ENCODE measurements at regions not wholly inside any gene's neighbourhood (a gene's known extent, or its start where the extent isn't known, plus 50 kb on each side); places are given as distances from the start of the nearest gene placed in this dataset.
A peak's percentile ranks its signal among the peaks of the same experiment; 100 is the strongest.

DNA sequence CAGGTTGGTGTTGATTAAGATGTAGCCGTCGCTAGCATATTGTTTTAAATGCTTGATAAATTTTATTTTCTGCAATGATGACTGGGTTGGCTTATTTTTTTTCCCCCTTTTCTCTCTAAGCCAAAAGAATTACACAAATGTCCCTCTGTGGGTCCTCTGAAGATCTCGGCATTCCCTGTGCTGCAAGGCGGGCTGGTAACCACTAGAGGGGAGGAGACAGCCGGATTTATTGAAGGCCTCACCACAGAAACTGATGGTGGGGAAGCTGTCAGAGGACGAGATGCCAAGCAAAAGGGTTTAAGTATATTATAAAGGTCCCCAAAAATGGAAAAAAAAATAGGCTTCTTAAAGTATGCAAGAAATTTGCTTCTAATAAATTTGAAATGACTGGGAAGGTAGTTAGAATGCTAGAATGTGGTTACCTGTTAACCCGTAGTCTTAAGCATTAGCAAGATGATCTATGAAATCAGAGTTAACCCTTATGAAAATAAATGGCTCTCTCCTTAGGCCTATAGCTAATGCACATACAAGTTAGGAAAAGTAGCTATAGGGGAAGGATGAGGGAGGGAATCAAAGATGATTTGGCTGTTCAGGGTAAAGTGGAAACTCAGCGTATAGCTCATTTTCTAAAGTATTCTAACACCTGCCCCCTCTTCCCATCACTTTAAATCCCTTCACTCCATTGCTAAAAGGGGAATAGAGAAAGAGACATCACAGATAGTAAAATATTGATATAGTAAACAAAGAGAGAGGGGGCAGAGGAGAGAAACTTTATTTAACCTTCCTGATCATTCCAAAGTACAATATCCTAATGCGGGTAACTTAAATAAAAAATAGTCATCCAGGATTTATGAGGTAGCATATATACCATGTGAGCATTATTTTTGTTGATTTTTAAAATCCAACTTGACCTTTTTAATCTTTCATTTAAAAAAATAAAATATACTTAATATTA is 894.5 kb upstream of the POU3F3 start:
- DNase-seq (ENCODE audit: low spot score): peak; percentile 83

DNA sequence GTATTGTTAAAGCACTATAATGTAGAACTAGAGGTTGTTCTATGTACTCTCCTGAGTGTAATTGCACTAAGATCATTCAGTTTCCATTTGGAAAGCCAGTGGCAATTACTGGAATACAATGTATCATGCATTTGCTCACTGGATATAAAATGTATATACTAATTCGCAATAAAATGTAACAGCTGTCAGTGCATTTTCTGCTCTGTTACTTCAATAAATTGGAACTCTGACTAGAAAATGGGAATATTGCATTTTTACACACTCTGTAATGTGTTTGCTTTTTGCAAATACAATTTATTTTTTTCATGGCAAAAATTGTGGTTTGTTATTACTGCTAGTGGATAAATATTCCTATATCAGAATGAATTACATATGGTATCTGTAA is 893.8 kb upstream of the POU3F3 start:
- no peak for DNase-seq (ENCODE audit: low spot score)

DNA sequence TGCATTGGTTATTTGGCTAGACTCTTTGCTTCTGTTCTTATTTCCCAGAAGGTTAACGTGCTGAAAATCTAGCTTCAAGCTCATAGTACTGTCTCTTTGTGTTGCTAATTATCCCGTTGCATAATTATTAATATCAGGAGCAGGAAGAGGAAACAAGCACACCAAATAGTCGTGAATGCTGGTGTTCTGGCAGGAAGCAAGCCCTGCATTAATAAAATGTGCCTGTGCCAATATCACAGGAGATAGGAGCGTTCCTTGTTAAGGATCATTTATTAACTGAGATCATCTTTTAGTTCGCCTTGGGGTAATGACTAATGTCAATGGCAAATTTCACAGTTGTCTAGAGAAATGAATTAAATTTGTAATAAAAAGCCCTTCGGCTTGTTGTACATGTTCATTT is 893.0 kb upstream of the POU3F3 start:
- DNase-seq (ENCODE audit: low spot score): no peak

DNA sequence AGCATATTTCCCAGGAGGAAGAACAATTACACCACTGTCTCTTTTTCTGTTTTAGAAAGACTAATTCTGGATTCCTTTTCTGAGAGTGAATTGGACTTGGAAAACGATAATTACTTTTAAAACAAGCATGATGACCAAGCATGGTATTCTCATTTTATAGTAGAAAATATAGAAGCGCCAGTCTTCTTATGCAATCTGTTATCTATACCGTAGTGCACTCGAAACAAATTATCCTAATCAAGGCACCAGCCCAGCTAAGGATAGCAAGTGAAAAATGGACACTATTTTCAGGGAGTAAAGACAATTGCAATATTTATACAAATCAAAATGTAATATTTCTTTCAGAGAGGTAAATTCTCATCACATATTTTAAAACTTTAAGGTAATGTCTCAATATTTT is 892.1 kb upstream of the POU3F3 start:
- no peak for DNase-seq (ENCODE audit: low spot score)

DNA sequence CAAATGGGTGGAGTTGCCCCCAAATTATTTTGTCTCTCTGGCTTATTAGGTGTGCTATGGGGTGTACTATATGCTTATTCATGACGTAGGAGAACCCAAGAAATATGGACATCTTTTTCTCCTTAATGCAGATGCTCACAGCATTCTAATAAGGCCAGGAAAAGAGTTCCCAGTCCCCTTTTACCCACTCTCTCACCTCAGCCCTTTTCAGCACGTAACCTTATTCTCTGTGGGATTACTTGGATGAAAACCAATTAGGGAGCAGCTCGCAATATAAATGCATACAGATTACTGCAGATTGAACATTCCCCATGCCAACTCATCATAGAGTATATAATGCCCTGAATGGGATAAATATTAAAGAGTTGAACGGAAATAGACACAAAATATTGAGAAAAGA is 891.2 kb upstream of the POU3F3 start:
- no peak for DNase-seq (ENCODE audit: low spot score)

DNA sequence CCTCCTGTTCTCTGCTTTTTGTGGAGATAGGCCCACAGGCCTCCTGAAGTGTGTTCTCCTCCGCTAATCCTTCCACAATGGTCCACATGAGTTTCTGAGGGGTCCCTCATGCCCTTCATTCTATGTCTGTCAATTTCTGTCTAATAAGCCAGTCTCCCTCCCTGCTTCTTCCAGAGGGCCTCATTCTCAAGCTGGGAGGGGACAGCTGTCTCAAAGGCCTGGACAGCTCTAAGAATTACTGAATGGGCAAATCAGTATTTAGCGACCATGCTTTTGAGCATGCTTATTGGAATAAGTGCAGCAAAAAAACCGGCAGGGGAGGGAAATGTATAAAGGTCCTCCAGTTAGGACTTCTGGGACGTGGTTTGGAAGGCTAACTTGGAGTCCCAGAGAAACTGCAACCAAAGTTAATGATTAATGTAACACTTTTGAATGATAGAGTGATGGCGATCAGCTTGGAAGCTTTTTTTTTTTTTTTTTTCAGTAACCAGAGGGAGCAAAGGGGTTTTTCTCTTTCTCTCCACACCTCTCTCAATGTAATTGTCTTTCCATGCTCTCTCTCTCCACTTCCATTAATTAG is 890.7 kb upstream of the POU3F3 start:
- DNase-seq (ENCODE audit: low spot score): no peak

DNA sequence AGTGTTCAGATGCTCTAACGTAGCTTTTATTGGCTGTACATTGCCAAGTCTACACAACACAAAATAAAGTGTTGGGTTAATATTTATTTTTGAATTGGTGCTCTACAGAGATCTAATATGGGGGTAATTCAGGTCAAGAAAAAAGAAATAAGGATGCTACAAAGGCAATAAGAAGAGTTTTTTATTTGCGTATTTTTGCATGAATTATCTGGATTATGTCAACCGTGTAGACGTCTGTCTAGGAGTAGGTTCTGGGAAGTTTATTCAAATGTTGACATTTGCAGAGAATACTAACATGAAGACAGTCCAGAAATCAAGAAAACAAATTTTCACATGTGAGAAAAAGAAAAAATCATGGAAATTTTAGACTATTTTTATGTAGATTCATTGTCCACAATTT is 876.7 kb upstream of the POU3F3 start:
- no peak for DNase-seq (ENCODE audit: low spot score)

DNA sequence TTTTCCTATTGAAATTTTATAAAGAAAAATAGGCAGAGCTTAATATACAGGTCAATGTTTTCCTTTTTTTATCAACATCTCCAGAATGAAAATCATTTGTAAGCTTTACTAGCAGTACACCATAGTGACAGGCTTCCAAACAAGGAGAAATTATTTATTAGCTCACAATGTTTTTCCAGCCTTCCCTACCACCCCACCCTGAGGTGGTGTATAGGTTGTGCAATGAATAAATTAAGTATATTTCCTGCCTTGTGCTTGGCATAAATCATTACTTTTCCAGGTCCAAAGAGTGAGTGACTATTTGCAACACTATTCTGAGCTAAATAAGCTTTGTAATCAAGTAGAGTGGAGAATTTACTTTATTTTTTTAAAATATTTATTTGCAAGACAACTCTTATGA is 876.2 kb upstream of the POU3F3 start:
- no peak for DNase-seq (ENCODE audit: low spot score)

DNA sequence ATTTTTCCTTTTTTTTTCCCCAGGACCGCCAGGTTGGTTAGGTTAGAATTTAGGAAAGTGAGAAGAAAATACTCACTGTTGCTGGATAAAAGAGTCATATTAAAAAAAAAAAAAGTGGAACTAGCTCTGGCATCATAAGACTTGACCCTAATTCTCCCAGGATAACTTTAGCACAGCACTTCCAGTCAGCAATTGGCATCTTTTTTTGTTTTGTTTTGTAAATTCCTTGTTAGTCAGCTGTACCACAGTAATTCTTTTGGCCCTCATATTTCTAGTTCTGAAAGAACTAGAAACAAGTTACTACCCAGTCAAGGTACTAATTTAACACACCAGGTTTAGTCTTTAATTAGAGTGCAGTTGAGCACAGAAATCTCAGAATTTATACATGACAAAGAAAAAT is 873.5 kb upstream of the POU3F3 start:
- DNase-seq (ENCODE audit: low spot score): no peak

DNA sequence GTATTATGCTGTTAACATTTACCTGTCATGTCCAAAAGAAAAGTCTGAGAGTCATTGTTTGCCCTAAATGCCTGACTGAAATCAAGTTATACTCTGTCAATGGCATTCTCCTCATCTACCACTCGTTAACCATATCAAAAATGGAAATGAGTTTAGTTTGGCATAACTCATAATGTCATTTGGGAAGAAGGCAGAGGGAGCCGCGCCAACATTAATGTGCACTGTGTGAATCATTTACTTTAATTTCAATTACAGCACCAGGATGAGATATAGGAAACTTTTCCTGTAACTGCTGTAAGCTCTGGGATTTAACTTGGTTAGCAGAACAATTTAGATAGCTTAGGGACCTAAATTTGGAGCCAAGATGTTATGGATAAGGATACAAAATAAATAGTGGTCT is 871.2 kb upstream of the POU3F3 start:
- DNase-seq (ENCODE audit: low spot score): no peak

DNA sequence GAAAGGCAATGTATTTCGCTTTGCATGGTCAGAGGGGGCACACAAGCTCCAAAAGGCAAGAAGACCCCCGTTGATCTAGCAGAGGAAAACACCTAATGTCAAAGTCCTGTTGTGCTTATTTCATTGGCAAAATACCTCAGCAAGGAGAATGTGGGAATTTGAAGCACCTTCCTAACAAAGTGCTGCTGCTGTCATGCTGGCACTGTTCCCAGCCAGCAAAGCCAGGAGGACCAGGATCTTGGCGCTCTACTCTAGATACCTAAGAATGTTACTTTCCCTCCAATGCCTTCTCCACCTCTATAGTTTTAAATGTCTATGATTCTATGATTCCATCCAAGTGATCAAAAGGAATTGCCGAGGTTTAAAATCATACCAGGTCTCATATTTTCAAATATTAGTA is 867.9 kb upstream of the POU3F3 start:
- DNase-seq (ENCODE audit: low spot score): no peak

DNA sequence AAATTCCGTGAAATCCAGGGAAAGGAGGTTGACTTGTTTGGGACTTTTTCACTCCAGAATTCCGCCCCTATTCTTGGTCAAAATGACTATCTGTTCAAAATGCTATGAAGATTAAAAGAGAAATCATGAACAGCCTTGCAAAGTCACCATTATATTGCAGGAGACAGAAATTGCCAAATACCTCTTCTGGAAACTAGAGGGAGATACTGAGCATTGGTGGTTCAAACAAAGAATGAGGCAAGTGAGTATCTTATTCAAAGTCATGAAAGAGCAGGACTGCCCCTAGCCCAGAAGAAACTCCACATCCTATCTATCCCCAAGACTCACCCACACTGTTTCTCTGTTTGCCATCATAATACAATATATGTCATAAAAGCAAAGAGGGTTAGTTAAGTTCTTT is 862.3 kb upstream of the POU3F3 start:
- DNase-seq (ENCODE audit: low spot score): peak; percentile 1

DNA sequence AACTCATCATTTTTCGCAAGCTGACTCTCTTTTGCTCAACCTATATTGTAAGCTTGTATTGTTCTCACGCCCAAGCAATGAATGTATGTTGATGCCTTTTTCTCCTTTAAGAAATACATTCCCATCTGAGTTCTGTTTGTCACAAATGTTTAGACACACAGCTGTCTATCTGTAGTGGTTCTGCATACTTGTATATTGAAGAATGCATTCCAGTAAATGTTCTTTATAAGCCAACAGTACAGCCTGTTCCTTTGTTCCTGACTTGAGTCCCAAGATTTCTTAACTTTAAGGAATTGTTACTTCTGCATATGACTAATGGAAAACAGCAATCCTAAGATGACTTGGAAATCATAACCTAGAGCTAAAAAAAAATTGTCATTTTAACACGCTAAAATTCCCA is 849.1 kb upstream of the POU3F3 start:
- no peak for DNase-seq (ENCODE audit: low spot score)

DNA sequence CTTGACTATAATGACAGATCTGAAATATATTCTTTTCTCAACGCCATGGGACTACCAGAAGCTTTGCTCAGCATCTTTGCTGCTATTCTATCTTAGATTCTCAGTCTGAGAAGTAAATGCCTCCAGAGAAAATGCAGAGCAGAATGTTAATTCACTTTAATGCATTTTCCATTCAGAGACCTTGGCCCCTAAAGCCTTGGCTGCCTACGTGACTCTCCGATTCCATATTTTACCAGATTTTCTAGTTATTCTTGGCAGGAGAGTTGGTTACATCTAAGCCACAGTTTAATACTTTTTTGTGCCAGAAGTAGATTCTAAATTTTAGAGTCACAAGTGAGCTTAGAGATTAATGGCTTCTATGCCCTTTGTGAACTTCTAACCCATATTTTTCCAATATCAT is 837.1 kb upstream of the POU3F3 start:
- DNase-seq (ENCODE audit: low spot score): no peak

DNA sequence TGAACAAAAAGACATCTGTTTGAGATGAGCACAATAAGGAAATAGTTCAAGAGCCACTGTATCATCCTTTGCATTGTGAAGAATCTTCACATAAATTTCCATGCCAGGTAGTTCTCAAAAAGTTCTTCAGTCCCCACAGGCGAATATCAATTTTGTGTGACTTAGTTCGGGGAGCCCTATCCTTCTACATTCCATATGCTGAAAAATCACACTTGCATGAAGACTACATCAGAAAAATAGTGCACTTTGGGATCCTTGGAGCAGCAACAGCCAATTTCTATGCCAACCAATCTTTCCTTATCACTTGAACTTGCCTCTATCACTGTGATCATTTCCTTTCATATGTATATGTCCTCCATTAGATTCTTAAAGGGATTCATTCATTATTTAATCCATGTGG is 830.6 kb upstream of the POU3F3 start:
- DNase-seq (ENCODE audit: low spot score): no peak

DNA sequence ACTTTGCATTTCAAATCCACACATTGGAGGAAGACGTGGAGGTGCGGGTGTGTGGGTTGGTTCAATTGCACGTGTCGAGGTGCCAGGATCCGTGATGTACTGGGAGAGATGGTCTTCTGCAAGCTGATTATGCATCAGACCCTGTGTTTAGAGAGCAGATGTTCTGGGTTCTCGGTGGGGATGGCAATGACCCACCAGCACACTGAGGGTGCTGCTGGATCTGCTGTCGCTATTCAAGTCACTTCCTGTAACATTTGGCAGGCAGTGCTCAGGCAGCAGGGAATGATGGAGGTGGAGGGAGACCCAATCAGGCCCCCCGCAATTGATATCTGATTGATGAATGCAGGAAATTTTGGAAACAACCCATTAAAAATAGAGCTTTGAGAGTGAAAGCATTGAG is 830.1 kb upstream of the POU3F3 start:
- no peak for DNase-seq (ENCODE audit: low spot score)

DNA sequence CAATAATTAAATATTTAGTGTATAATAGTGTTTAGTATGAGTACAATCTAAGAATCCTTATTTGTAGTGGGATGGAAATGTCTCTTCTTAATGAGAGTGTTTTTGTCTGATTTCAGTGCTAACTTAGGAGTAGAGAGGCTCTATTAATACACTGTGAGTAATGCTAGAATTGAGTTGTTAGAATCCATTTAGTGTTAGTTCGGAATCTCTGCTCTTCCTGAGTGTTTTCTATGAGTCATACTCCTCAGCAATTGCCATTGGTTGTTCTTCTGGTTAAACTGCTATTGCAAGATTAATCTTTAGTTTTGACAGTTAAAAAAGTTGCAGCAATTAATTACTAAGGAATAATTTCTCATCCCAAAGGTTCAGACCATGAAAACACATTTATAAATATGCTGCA is 828.6 kb upstream of the POU3F3 start:
- DNase-seq (ENCODE audit: low spot score): no peak

DNA sequence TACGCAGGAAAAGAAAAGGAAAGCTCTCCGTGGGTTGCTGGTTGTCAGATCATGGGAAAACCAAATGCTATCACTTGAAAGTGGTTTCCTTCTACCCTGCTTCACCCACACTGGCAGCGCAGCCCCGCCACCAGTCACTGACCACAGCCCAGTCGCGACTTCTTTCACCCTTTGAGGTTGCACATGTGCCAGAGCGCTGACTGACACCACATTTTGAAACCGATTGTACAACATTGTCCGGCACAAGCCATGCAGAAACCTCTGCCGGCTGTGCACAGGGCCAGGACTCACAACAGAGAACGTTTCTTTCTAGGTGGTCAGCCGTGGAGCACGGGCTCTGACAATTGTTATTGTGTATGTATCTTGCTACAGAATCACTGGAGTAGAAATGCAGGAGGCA is 827.2 kb upstream of the POU3F3 start:
- DNase-seq (ENCODE audit: low spot score): no peak

DNA sequence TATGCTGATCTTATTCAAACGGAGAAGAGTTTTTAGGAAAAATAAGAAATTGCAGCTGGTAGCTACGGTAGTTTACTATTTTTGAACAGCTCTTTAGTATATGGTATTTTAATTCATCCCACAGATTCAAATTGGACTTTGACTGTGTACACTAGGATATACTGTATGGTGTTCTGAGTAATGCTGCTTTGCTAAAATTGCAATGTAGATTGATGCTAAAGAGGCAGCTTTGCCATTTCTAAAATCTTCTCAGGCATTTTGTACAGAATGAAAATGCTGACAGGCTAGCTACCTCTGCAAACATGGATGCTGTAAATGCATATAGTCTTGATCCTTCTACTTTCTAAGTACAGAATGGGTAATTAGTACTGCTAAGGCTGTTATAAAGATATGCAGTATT is 826.6 kb upstream of the POU3F3 start:
- DNase-seq (ENCODE audit: low spot score): no peak

DNA sequence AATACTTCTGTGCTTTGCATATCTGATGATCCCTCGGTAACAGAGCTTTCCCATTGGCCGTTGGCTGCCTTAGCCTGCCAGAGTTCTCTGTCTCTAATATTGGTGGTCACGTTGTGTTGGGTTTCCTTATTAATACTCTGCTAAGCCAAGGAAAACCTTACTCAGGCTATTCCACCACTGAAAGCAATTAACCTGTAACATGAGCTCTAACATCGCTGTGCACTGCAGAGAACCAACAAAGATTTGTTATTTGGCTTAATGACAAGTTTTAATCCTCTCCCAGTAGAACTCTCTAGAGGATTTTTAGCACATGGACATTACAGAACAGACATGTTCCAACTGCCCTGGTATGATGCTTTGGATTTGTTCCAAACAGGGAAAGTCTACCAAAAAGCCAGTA is 825.9 kb upstream of the POU3F3 start:
- no peak for DNase-seq (ENCODE audit: low spot score)

DNA sequence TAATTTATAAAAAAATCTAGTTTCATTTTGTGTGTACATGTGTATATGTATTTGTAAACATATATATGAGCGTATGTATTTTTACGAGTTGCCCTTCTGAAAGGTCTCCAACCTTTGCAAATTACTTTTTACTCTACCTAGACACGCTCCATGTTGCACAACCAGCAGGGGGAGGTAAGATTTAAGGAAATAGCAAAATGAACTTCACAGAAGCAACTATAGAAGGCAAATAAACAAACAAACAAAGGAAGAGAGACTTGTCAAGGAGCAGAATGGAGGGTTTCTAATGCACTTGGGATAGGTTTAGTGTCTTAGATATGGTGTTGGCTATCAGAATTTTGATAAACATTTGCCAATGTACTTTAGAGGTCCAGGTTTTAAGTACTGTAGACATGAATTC is 820.5 kb upstream of the POU3F3 start:
- DNase-seq (ENCODE audit: low spot score): peak; percentile 24

DNA sequence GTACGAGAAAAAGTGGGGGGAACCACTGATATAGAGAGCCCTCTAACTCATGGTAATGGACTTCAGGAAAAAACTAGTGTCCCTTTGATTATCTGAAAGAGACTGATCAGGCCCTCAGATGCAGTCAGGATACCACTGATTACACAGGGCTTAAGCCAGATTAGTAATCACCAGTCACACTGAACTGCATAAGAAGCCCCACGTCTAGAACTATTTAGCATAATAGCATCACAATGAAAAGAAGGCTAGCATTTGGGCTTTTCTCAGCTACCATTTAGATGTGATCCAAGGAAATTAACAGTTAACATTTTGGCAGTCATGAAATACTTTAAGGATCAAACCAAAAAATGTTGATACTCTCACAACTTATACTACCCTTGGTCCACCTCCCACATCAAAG is 813.1 kb upstream of the POU3F3 start:
- DNase-seq (ENCODE audit: low spot score): no peak

DNA sequence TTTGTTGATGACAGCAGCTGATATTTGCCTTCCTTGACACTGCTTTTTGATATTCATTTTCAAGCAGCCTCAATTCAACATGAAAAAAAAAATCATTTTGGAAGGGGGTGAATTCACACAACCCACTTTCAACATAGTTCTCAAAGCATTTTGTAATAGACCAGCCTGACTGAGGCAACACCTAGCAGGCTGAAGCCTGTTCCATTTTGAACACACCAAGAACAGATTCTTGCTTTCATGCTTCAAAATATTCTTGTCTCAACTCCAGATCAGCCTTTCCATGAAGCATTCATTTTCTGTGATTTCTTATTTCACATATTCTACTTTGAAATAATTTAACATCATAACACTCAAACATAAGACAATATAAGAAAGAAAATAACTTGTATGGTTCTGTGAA is 812.6 kb upstream of the POU3F3 start:
- DNase-seq (ENCODE audit: low spot score): no peak

DNA sequence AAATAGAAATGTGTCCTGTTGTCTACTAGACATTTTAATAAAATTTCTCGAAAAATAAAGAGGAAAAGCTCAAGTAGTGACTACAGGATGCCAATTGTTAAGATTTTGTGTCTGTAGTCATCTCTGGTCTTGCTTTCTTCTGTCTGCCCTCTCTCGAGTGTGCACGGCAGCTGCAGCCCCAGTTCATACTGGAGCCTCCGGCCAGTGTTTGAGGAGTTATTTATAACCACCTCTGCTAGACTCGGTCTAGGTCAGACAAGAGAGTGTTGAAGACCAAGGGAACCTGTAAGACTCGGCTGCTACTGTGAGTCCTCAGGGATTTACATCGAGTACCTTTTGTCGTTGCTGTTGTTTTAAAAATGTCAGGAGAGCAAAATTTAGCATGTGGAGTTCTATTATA is 810.1 kb upstream of the POU3F3 start:
- DNase-seq (ENCODE audit: low spot score): peak; percentile 37

Measured in globus pallidus (tissue), 1 donor.